HepG2 (cell line): ENCODE measurements at regions not wholly inside any gene's neighbourhood (a gene's known extent, or its start where the extent isn't known, plus 50 kb on each side); places are given as distances from the start of the nearest gene placed in this dataset.

Experiments
- DNMT3B ChIP-seq: conservative IDR thresholded peaks from 2 replicates; pipeline ENCODE4 v1.6.1; 2016; ENCODE audit warnings: missing biosample characterization, control low read depth
- GATAD1 ChIP-seq: IDR thresholded peaks from 2 replicates; pipeline ENCODE4 v1.6.1; 2016; ENCODE audit warnings: missing genetic modification reagents, missing compliant biosample characterization
- PHB2 ChIP-seq: fragments of 450-650 bp; IDR thresholded peaks from 2 replicates; pipeline ENCODE4 v1.6.1; 2018; ENCODE audit not compliant: partially characterized antibody
- ZNF12 ChIP-seq: sonication (generic); formaldehyde crosslinking; IDR thresholded peaks from 2 replicates; pipeline ENCODE4 v1.5.0; 2020; ENCODE audit warnings: missing genetic modification reagents
- ZSCAN25 ChIP-seq: sonication (generic); formaldehyde crosslinking; IDR thresholded peaks from 2 replicates; pipeline ENCODE4 v1.8.0; 2022; ENCODE audit warnings: mild to moderate bottlenecking, missing genetic modification reagents
- TF ChIP-seq, protein P1 (sequence below): sonication (generic); formaldehyde crosslinking; IDR thresholded peaks from 2 replicates; pipeline ENCODE4 v1.4.0; 2020; ENCODE audit warnings: mild to moderate bottlenecking, missing genetic modification reagents, borderline replicate concordance
- TF ChIP-seq, protein P2 (sequence below): sonication (generic); formaldehyde crosslinking; conservative IDR thresholded peaks from 2 replicates; pipeline ENCODE4 v1.8.0; 2022; ENCODE audit warnings: low read depth, missing genetic modification reagents
- TF ChIP-seq, protein P3 (sequence below): sonication (generic); formaldehyde crosslinking; IDR thresholded peaks from 2 replicates; pipeline ENCODE4 v1.5.1; 2020; ENCODE audit warnings: mild to moderate bottlenecking, missing genetic modification reagents, borderline replicate concordance
- TF ChIP-seq, protein P4 (sequence below): IDR thresholded peaks from 2 replicates; pipeline ENCODE4 v1.6.1; 2016; ENCODE audit warnings: mild to moderate bottlenecking

DNA sequence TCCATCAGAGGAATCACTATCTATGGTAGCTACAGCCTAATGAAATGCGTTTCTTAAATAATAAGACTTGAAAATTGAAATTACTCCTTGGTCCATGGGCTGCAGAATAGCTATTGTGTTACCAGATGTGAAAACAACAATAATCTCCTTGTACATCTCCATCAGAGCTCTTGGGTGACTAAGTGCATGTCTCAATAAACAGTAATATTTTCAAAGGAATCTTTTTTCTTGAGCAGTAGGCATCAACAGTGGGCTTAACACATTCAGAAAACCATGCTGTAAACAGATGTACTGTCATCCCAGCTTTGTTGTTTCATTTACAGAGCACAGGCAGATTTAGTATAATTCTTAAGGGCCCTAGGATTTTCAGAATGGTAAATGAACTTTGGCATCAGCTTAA lies 67.3 kb downstream of the GLUD2 start (continued):
- TF ChIP-seq, protein P1, sequence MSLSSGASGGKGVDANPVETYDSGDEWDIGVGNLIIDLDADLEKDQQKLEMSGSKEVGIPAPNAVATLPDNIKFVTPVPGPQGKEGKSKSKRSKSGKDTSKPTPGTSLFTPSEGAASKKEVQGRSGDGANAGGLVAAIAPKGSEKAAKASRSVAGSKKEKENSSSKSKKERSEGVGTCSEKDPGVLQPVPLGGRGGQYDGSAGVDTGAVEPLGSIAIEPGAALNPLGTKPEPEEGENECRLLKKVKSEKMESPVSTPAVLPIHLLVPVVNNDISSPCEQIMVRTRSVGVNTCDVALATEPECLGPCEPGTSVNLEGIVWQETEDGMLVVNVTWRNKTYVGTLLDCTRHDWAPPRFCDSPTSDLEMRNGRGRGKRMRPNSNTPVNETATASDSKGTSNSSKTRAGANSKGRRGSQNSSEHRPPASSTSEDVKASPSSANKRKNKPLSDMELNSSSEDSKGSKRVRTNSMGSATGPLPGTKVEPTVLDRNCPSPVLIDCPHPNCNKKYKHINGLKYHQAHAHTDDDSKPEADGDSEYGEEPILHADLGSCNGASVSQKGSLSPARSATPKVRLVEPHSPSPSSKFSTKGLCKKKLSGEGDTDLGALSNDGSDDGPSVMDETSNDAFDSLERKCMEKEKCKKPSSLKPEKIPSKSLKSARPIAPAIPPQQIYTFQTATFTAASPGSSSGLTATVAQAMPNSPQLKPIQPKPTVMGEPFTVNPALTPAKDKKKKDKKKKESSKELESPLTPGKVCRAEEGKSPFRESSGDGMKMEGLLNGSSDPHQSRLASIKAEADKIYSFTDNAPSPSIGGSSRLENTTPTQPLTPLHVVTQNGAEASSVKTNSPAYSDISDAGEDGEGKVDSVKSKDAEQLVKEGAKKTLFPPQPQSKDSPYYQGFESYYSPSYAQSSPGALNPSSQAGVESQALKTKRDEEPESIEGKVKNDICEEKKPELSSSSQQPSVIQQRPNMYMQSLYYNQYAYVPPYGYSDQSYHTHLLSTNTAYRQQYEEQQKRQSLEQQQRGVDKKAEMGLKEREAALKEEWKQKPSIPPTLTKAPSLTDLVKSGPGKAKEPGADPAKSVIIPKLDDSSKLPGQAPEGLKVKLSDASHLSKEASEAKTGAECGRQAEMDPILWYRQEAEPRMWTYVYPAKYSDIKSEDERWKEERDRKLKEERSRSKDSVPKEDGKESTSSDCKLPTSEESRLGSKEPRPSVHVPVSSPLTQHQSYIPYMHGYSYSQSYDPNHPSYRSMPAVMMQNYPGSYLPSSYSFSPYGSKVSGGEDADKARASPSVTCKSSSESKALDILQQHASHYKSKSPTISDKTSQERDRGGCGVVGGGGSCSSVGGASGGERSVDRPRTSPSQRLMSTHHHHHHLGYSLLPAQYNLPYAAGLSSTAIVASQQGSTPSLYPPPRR (CRISPR knock-in tag) = no peak
- TF ChIP-seq, protein P2, sequence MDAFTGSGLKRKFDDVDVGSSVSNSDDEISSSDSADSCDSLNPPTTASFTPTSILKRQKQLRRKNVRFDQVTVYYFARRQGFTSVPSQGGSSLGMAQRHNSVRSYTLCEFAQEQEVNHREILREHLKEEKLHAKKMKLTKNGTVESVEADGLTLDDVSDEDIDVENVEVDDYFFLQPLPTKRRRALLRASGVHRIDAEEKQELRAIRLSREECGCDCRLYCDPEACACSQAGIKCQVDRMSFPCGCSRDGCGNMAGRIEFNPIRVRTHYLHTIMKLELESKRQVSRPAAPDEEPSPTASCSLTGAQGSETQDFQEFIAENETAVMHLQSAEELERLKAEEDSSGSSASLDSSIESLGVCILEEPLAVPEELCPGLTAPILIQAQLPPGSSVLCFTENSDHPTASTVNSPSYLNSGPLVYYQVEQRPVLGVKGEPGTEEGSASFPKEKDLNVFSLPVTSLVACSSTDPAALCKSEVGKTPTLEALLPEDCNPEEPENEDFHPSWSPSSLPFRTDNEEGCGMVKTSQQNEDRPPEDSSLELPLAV = no peak
- TF ChIP-seq ZSCAN25 (CRISPR knock-in tag) = no peak
- TF ChIP-seq, protein P3, sequence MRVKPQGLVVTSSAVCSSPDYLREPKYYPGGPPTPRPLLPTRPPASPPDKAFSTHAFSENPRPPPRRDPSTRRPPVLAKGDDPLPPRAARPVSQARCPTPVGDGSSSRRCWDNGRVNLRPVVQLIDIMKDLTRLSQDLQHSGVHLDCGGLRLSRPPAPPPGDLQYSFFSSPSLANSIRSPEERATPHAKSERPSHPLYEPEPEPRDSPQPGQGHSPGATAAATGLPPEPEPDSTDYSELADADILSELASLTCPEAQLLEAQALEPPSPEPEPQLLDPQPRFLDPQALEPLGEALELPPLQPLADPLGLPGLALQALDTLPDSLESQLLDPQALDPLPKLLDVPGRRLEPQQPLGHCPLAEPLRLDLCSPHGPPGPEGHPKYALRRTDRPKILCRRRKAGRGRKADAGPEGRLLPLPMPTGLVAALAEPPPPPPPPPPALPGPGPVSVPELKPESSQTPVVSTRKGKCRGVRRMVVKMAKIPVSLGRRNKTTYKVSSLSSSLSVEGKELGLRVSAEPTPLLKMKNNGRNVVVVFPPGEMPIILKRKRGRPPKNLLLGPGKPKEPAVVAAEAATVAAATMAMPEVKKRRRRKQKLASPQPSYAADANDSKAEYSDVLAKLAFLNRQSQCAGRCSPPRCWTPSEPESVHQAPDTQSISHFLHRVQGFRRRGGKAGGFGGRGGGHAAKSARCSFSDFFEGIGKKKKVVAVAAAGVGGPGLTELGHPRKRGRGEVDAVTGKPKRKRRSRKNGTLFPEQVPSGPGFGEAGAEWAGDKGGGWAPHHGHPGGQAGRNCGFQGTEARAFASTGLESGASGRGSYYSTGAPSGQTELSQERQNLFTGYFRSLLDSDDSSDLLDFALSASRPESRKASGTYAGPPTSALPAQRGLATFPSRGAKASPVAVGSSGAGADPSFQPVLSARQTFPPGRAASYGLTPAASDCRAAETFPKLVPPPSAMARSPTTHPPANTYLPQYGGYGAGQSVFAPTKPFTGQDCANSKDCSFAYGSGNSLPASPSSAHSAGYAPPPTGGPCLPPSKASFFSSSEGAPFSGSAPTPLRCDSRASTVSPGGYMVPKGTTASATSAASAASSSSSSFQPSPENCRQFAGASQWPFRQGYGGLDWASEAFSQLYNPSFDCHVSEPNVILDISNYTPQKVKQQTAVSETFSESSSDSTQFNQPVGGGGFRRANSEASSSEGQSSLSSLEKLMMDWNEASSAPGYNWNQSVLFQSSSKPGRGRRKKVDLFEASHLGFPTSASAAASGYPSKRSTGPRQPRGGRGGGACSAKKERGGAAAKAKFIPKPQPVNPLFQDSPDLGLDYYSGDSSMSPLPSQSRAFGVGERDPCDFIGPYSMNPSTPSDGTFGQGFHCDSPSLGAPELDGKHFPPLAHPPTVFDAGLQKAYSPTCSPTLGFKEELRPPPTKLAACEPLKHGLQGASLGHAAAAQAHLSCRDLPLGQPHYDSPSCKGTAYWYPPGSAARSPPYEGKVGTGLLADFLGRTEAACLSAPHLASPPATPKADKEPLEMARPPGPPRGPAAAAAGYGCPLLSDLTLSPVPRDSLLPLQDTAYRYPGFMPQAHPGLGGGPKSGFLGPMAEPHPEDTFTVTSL (CRISPR knock-in tag) = no peak
- TF ChIP-seq GATAD1 (CRISPR knock-in tag) = no peak
- TF ChIP-seq DNMT3B (CRISPR knock-in tag) = no peak
- TF ChIP-seq, protein P4, sequence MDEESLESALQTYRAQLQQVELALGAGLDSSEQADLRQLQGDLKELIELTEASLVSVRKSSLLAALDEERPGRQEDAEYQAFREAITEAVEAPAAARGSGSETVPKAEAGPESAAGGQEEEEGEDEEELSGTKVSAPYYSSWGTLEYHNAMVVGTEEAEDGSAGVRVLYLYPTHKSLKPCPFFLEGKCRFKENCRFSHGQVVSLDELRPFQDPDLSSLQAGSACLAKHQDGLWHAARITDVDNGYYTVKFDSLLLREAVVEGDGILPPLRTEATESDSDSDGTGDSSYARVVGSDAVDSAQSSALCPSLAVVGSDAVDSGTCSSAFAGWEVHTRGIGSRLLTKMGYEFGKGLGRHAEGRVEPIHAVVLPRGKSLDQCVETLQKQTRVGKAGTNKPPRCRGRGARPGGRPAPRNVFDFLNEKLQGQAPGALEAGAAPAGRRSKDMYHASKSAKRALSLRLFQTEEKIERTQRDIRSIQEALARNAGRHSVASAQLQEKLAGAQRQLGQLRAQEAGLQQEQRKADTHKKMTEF (CRISPR knock-in tag) = no peak
- no peak for TF ChIP-seq ZNF12 (CRISPR knock-in tag)
- no peak for TF ChIP-seq PHB2
- TF ChIP-seq, all 625 proteins: peak for 0
